ENCODE measurements at regions not wholly inside any gene's neighbourhood (a gene's known extent, or its start where the extent isn't known, plus 50 kb on each side); places are given as distances from the start of the nearest gene placed in this dataset.

- Histone ChIP-seq H3K36me3 (replicated peaks; ENCODE audit: low read depth, low read length) (no peaks in the 10 kb centered on the region), H3K4me1 (ENCODE audit: low read length) (no peaks in the 10 kb centered on the region), H3K4me2 (ENCODE audit: low read length) (no peak overlapping the region), H2AFZ (ENCODE audit: low read depth, low read length) (no peak overlapping the region), H3K9me3 (ENCODE audit: insufficient read depth, low read length) (no peaks in the 10 kb centered on the region), H3K27ac (ENCODE audit: low read length) (no peak overlapping the region), H3K4me3 (ENCODE audit: low read length) (no peak overlapping the region), H3K9ac (ENCODE audit: low read length) (no peak overlapping the region), H3K27me3 (ENCODE audit: low read depth, low read length) (no peaks in the 10 kb centered on the region), H3K79me2 (ENCODE audit: low read length) (no peaks in the 10 kb centered on the region), H4K20me1 (ENCODE audit: insufficient read depth, low read length) (no peaks in the 10 kb centered on the region)
- TF ChIP-seq CTCF (IDR thresholded peaks at IDR 0.05; ENCODE audit: low read depth, low read length): no peak
- no peak for TF ChIP-seq EZH2phosphoT487 (IDR thresholded peaks at IDR 0.05; ENCODE audit: low read depth)
Measured at GRCh38 chr1:95635811-95636210, 401.8 kb downstream of the RWDD3 start.

- Histone ChIP-seq H3K27me3 (ENCODE audit: low read depth, low read length) (no peaks in the 10 kb centered on the region), H2AFZ (ENCODE audit: low read depth, low read length) (no peak overlapping the region), H3K4me3 (ENCODE audit: low read length) (no peak overlapping the region), H3K9me3 (ENCODE audit: insufficient read depth, low read length) (no peaks in the 10 kb centered on the region), H4K20me1 (ENCODE audit: insufficient read depth, low read length) (no peaks in the 10 kb centered on the region), H3K9ac (ENCODE audit: low read length) (no peak overlapping the region), H3K4me1 (ENCODE audit: low read length) (no peaks in the 10 kb centered on the region), H3K4me2 (ENCODE audit: low read length) (no peak overlapping the region), H3K79me2 (ENCODE audit: low read length) (no peaks in the 10 kb centered on the region), H3K27ac (ENCODE audit: low read length) (no peak overlapping the region), H3K36me3 (replicated peaks; ENCODE audit: low read depth, low read length) (no peaks in the 10 kb centered on the region)
- TF ChIP-seq CTCF (IDR thresholded peaks at IDR 0.05; ENCODE audit: low read depth, low read length): no peak
- no peak for TF ChIP-seq EZH2phosphoT487 (IDR thresholded peaks at IDR 0.05; ENCODE audit: low read depth)
Measured at GRCh38 chr1:95636897-95637296, 402.9 kb downstream of the RWDD3 start.

GRCh38 chr1:95640746-95641145 lies 406.7 kb downstream of the RWDD3 start:
- no peak overlapping the region for H3K9ac ChIP-seq (ENCODE audit: low read length)
- H3K4me2 ChIP-seq (ENCODE audit: low read length): no peak overlapping the region
- no peaks in the 10 kb centered on the region for H3K27me3 ChIP-seq (ENCODE audit: low read depth, low read length)
- H3K4me3 ChIP-seq (ENCODE audit: low read length): no peak overlapping the region
- no peak overlapping the region for H3K27ac ChIP-seq (ENCODE audit: low read length)
- no peaks in the 10 kb centered on the region for H3K9me3 ChIP-seq (ENCODE audit: insufficient read depth, low read length)
- no peaks in the 10 kb centered on the region for H4K20me1 ChIP-seq (ENCODE audit: insufficient read depth, low read length)
- H3K79me2 ChIP-seq (ENCODE audit: low read length): no peaks in the 10 kb centered on the region
- H3K4me1 ChIP-seq (ENCODE audit: low read length): no peaks in the 10 kb centered on the region
- no peak for TF ChIP-seq CTCF (IDR thresholded peaks at IDR 0.05; ENCODE audit: low read depth, low read length)
- no peak for TF ChIP-seq EZH2phosphoT487 (IDR thresholded peaks at IDR 0.05; ENCODE audit: low read depth)
- H3K36me3 ChIP-seq (replicated peaks; ENCODE audit: low read depth, low read length): no peaks in the 10 kb centered on the region
- H2AFZ ChIP-seq (ENCODE audit: low read depth, low read length): no peak overlapping the region

GRCh38 chr1:95641386-95641785 lies 407.4 kb downstream of the RWDD3 start:
- no peak overlapping the region for H3K27ac ChIP-seq (ENCODE audit: low read length)
- H3K79me2 ChIP-seq (ENCODE audit: low read length): no peaks in the 10 kb centered on the region
- no peak for TF ChIP-seq CTCF (IDR thresholded peaks at IDR 0.05; ENCODE audit: low read depth, low read length)
- TF ChIP-seq EZH2phosphoT487 (IDR thresholded peaks at IDR 0.05; ENCODE audit: low read depth): no peak
- H2AFZ ChIP-seq (ENCODE audit: low read depth, low read length): no peak overlapping the region
- no peaks in the 10 kb centered on the region for H3K36me3 ChIP-seq (replicated peaks; ENCODE audit: low read depth, low read length)
- no peaks in the 10 kb centered on the region for H3K9me3 ChIP-seq (ENCODE audit: insufficient read depth, low read length)
- H3K27me3 ChIP-seq (ENCODE audit: low read depth, low read length): no peaks in the 10 kb centered on the region
- H3K9ac ChIP-seq (ENCODE audit: low read length): no peak overlapping the region
- H3K4me3 ChIP-seq (ENCODE audit: low read length): no peak overlapping the region
- no peak overlapping the region for H3K4me2 ChIP-seq (ENCODE audit: low read length)
- no peaks in the 10 kb centered on the region for H3K4me1 ChIP-seq (ENCODE audit: low read length)
- no peaks in the 10 kb centered on the region for H4K20me1 ChIP-seq (ENCODE audit: insufficient read depth, low read length)
